ENCODE measurements at regions not wholly inside any gene's neighbourhood (a gene's known extent, or its start where the extent isn't known, plus 50 kb on each side); places are given as distances from the start of the nearest gene placed in this dataset.

DNA sequence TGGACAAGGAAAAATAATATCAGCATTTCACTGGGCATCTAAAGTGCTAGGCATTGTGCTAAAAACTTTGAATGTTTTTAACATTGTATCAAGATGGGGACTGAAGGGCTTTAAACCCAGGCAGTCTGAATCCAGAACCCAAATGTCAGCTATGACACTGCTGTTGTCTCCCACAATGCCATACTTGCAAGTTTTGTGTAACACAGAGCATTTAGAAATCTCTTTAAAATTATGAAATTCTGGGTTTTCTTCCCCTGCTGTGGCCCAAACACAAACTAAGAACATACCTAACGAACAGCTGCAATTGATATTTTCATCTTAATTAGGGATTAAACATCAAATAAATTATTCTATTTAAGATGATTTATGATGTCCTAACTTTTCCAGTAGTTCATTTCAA lies 66.8 kb upstream of the LSM6 start:
- H3K4me1 ChIP-seq (ENCODE audit: insufficient read depth, low read length): no peaks in the 10 kb centered on the region
- no peak overlapping the region for H3K9ac ChIP-seq (ENCODE audit: low read length)
- H3K27me3 Mint-ChIP-seq (ENCODE audit: low read depth, unreplicated experiment): peaks cover 2% of the 10 kb centered on the region
- no peaks in the 10 kb centered on the region for H4K20me1 ChIP-seq (ENCODE audit: insufficient read depth, low read length)
- H3K4me2 ChIP-seq (ENCODE audit: low read length): no peak overlapping the region
- H3K27me3 ChIP-seq (ENCODE audit: insufficient read depth, low read length): no peaks in the 10 kb centered on the region
- no peak for DNase-seq (ENCODE audit: low read depth)
- H3K36me3 ChIP-seq (ENCODE audit: insufficient read depth, low read length): no peaks in the 10 kb centered on the region
- H3K27ac Mint-ChIP-seq (ENCODE audit: unreplicated experiment): no peak overlapping the region
- H2AFZ ChIP-seq (ENCODE audit: low read depth, low read length): no peak overlapping the region
- H3K27ac ChIP-seq (ENCODE audit: low read depth, low read length): no peak overlapping the region
- no peak overlapping the region for H3K4me3 Mint-ChIP-seq (ENCODE audit: unreplicated experiment)
- H3K4me1 Mint-ChIP-seq (ENCODE audit: low read depth, unreplicated experiment): no peaks in the 10 kb centered on the region
- H3K36me3 Mint-ChIP-seq (ENCODE audit: low read depth, unreplicated experiment): no peaks in the 10 kb centered on the region
- TF ChIP-seq CTCF (IDR thresholded peaks at IDR 0.05; ENCODE audit: insufficient read depth, low read depth, low read length) (no peak), EZH2 (IDR thresholded peaks at IDR 0.05; ENCODE audit: insufficient read depth, low read length) (no peak)
- H3K9me3 Mint-ChIP-seq (ENCODE audit: unreplicated experiment): no peaks in the 10 kb centered on the region
- H3K79me2 ChIP-seq (ENCODE audit: insufficient read depth, low read length): no peaks in the 10 kb centered on the region
- H3K4me3 ChIP-seq (ENCODE audit: insufficient read depth, low read depth, low read length): no peak overlapping the region
- no peaks in the 10 kb centered on the region for H3K9me3 ChIP-seq (ENCODE audit: insufficient read depth, low read depth, low read length)
- FAIRE-seq: no peak

- H3K36me3 ChIP-seq (ENCODE audit: insufficient read depth, low read length): no peaks in the 10 kb centered on the region
- no peaks in the 10 kb centered on the region for H3K9me3 ChIP-seq (ENCODE audit: insufficient read depth, low read depth, low read length)
- H3K27ac ChIP-seq (ENCODE audit: low read depth, low read length): no peak overlapping the region
- no peak for FAIRE-seq
- no peak overlapping the region for H3K4me2 ChIP-seq (ENCODE audit: low read length)
- Mint-ChIP-seq H3K4me1 (ENCODE audit: low read depth, unreplicated experiment) (no peaks in the 10 kb centered on the region), H3K36me3 (ENCODE audit: low read depth, unreplicated experiment) (no peaks in the 10 kb centered on the region), H3K27ac (ENCODE audit: unreplicated experiment) (no peak overlapping the region), H3K4me3 (ENCODE audit: unreplicated experiment) (no peak overlapping the region), H3K27me3 (ENCODE audit: low read depth, unreplicated experiment) (peaks cover 2% of the 10 kb centered on the region), H3K9me3 (ENCODE audit: unreplicated experiment) (no peaks in the 10 kb centered on the region)
- no peaks in the 10 kb centered on the region for H4K20me1 ChIP-seq (ENCODE audit: insufficient read depth, low read length)
- H3K9ac ChIP-seq (ENCODE audit: low read length): no peak overlapping the region
- H3K79me2 ChIP-seq (ENCODE audit: insufficient read depth, low read length): no peaks in the 10 kb centered on the region
- TF ChIP-seq CTCF (IDR thresholded peaks at IDR 0.05; ENCODE audit: insufficient read depth, low read depth, low read length) (no peak), EZH2 (IDR thresholded peaks at IDR 0.05; ENCODE audit: insufficient read depth, low read length) (no peak)
- H3K4me1 ChIP-seq (ENCODE audit: insufficient read depth, low read length): no peaks in the 10 kb centered on the region
- no peaks in the 10 kb centered on the region for H3K27me3 ChIP-seq (ENCODE audit: insufficient read depth, low read length)
- no peak overlapping the region for H3K4me3 ChIP-seq (ENCODE audit: insufficient read depth, low read depth, low read length)
- no peak overlapping the region for H2AFZ ChIP-seq (ENCODE audit: low read depth, low read length)
- DNase-seq (ENCODE audit: low read depth): no peak
Measured at GRCh38 chr4:146107587-146108240, 67.8 kb upstream of the LSM6 start.

GRCh38 chr4:146105464-146105863 lies 70.1 kb upstream of the LSM6 start:
- H2AFZ ChIP-seq (ENCODE audit: low read depth, low read length): no peak overlapping the region
- H3K27me3 ChIP-seq (ENCODE audit: insufficient read depth, low read length): no peaks in the 10 kb centered on the region
- H4K20me1 ChIP-seq (ENCODE audit: insufficient read depth, low read length): no peaks in the 10 kb centered on the region
- no peaks in the 10 kb centered on the region for H3K9me3 Mint-ChIP-seq (ENCODE audit: unreplicated experiment)
- H3K4me1 Mint-ChIP-seq (ENCODE audit: low read depth, unreplicated experiment): no peaks in the 10 kb centered on the region
- H3K4me2 ChIP-seq (ENCODE audit: low read length): no peak overlapping the region
- H3K4me3 Mint-ChIP-seq (ENCODE audit: unreplicated experiment): no peak overlapping the region
- H3K27ac ChIP-seq (ENCODE audit: low read depth, low read length): no peak overlapping the region
- no peak overlapping the region for H3K4me3 ChIP-seq (ENCODE audit: insufficient read depth, low read depth, low read length)
- H3K36me3 Mint-ChIP-seq (ENCODE audit: low read depth, unreplicated experiment): no peaks in the 10 kb centered on the region
- H3K4me1 ChIP-seq (ENCODE audit: insufficient read depth, low read length): no peaks in the 10 kb centered on the region
- H3K9ac ChIP-seq (ENCODE audit: low read length): no peak overlapping the region
- no peak overlapping the region for H3K27ac Mint-ChIP-seq (ENCODE audit: unreplicated experiment)
- no peaks in the 10 kb centered on the region for H3K36me3 ChIP-seq (ENCODE audit: insufficient read depth, low read length)
- no peaks in the 10 kb centered on the region for H3K9me3 ChIP-seq (ENCODE audit: insufficient read depth, low read depth, low read length)
- no peaks in the 10 kb centered on the region for H3K79me2 ChIP-seq (ENCODE audit: insufficient read depth, low read length)
- no peaks in the 10 kb centered on the region for H3K27me3 Mint-ChIP-seq (ENCODE audit: low read depth, unreplicated experiment)
- no peak for DNase-seq (ENCODE audit: low read depth)
- no peak for FAIRE-seq
- no peak for TF ChIP-seq CTCF (IDR thresholded peaks at IDR 0.05; ENCODE audit: insufficient read depth, low read depth, low read length)
- no peak for TF ChIP-seq EZH2 (IDR thresholded peaks at IDR 0.05; ENCODE audit: insufficient read depth, low read length)
